ENCODE measurements at regions not wholly inside any gene's neighbourhood (a gene's known extent, or its start where the extent isn't known, plus 50 kb on each side); places are given as distances from the start of the nearest gene placed in this dataset.

DNA sequence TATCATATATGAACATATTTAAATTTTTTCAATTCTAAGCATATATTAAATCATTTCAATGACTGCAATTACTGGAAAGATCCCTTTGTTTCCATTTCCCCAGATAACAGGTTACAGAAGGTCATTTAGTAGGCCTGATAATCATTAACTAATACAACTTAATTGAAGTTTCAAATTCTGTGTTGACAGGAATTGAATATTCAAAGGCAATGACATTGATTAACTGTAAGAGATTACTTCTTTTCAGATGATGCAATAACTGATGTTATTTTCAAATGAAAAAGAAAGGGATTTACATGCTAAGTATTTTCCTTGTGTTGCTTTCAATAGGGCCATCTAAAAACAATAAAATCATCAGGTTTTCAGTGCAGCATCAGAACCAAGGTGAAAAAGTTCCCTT, 81.1 kb upstream of the ENPEP start:
- no peaks in the 10 kb centered on the region for H3K4me1 ChIP-seq (ENCODE audit: control insufficient read depth in 2 of 2, insufficient read depth in 2 of 2, low read length in 2 of 2)
- peaks cover 11 to 29% (median 22%) of the 10 kb centered on the region in 5 donors for H3K27me3 Mint-ChIP-seq

DNA sequence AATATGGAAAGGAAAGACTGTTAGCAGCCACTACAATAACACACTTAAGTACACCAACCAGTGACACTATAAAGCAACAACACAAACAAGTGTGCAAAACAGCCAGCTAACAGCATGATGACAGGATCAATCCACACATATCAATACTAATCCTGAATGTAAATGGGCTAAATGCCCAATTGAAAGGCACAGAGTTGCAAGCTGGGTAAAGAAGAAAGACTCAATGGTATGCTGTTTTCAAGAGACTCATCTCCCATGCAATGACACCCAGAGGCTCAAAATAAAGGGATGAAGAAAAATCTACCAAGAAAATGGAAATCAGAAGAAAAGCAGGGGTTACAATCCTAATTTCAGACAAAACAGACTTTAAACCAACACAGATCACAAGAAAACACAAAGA, 94.2 kb upstream of the ENPEP start:
- Mint-ChIP-seq H3K36me3 (peaks cover 0 to 13% (median 7%) of the 10 kb centered on the region in 5 donors), H3K27me3 (peaks cover 0 to 10% (median 2%) of the 10 kb centered on the region in 5 donors), H3K4me1 (no peaks in the 10 kb centered on the region), H3K27ac (no peak overlapping the region), H3K9me3 (peaks cover 6 to 35% (median 26%) of the 10 kb centered on the region in 11 donors), H3K4me3 (no peak overlapping the region)
- no peak for ATAC-seq
- DNase-seq: no peak
- ChIA-PET POLR2A (no interaction called here), CTCF (no interaction called here)
- no peak overlapping the region for H3K27ac ChIP-seq (ENCODE audit: low read depth, low read length)
- H3K27me3 ChIP-seq (ENCODE audit: control insufficient read depth in 2 of 2, insufficient read depth in 2 of 2, low read length in 2 of 2): no peaks in the 10 kb centered on the region
- peaks cover 0 to 7% (median 0%) of the 10 kb centered on the region in 3 experiments for H3K9me3 ChIP-seq (ENCODE audit: control insufficient read depth in 2 of 3, low read length in 3 of 3)
- H3K36me3 ChIP-seq (ENCODE audit: control insufficient read depth in 2 of 3, insufficient read depth in 3 of 3, low read length in 3 of 3): no peaks in the 10 kb centered on the region
- no peaks in the 10 kb centered on the region for H3K4me1 ChIP-seq (ENCODE audit: control insufficient read depth in 2 of 2, insufficient read depth in 2 of 2, low read length in 2 of 2)
- no peak overlapping the region for H3K4me3 ChIP-seq (ENCODE audit: low read length)
- intact Hi-C loops (cut with micrococcal nuclease): no loop called here

More for the DNA sequence above, 81.1 kb upstream of the ENPEP start:
- ChIA-PET POLR2A (no interaction called here), CTCF (no interaction called here)
- ATAC-seq (no peak), DNase-seq (no peak)
- H3K27ac Mint-ChIP-seq: no peak overlapping the region
- no peaks in the 10 kb centered on the region for H3K36me3 Mint-ChIP-seq
- no peaks in the 10 kb centered on the region for H3K36me3 ChIP-seq (ENCODE audit: control insufficient read depth in 2 of 3, insufficient read depth in 3 of 3, low read length in 3 of 3)
- H3K9me3 ChIP-seq (ENCODE audit: control insufficient read depth in 2 of 3, low read length in 3 of 3): no peaks in the 10 kb centered on the region
- H3K4me1 Mint-ChIP-seq: no peaks in the 10 kb centered on the region
- H3K27ac ChIP-seq (ENCODE audit: low read depth, low read length): no peak overlapping the region
- H3K4me3 ChIP-seq (ENCODE audit: low read length): no peak overlapping the region
- H3K27me3 ChIP-seq (ENCODE audit: control insufficient read depth in 2 of 2, insufficient read depth in 2 of 2, low read length in 2 of 2): no peaks in the 10 kb centered on the region
- no peaks in the 10 kb centered on the region for H3K9me3 Mint-ChIP-seq
- intact Hi-C loops (cut with micrococcal nuclease): no loop called here
- no peak overlapping the region for H3K4me3 Mint-ChIP-seq

DNA sequence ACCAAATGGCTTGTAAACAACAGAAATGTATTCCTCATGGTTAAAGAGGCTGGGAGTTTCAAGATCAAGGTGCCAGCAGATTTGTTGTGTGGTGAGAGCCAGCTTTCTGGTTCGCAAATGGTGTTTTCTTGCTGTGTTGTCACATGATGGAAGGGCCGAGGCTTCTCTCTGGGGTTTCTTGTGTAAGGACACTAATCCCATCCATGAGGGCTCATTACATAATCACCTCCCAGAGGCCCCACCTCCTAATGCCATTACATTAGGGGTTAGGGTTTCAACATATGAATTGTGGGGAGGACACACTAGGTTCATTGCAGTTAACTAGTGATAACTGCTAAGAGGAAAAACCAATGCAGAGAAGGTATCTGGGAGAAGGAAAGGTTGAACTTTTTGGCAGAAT, 103.5 kb upstream of the ENPEP start:
- no peaks in the 10 kb centered on the region for H3K4me1 Mint-ChIP-seq
- H3K9me3 Mint-ChIP-seq: peaks cover 0 to 5% (median 0%) of the 10 kb centered on the region in 11 donors
- no peak overlapping the region for H3K27ac ChIP-seq (ENCODE audit: low read depth, low read length)
- no peak overlapping the region for H3K27ac Mint-ChIP-seq
- H3K4me3 ChIP-seq (ENCODE audit: low read length): no peak overlapping the region
- H3K36me3 Mint-ChIP-seq: no peaks in the 10 kb centered on the region
- no peak for DNase-seq
- H3K27me3 ChIP-seq (ENCODE audit: control insufficient read depth in 2 of 2, insufficient read depth in 2 of 2, low read length in 2 of 2): no peaks in the 10 kb centered on the region
- H3K9me3 ChIP-seq (ENCODE audit: control insufficient read depth in 2 of 3, low read length in 3 of 3): no peaks in the 10 kb centered on the region
- ChIA-PET CTCF (no interaction called here), POLR2A (no interaction called here)
- H3K4me1 ChIP-seq (ENCODE audit: control insufficient read depth in 2 of 2, insufficient read depth in 2 of 2, low read length in 2 of 2): no peaks in the 10 kb centered on the region
- H3K4me3 Mint-ChIP-seq: no peak overlapping the region
- no peak for ATAC-seq
- no peaks in the 10 kb centered on the region for H3K36me3 ChIP-seq (ENCODE audit: control insufficient read depth in 2 of 3, insufficient read depth in 3 of 3, low read length in 3 of 3)
- peaks cover 0 to 28% (median 20%) of the 10 kb centered on the region in 5 donors for H3K27me3 Mint-ChIP-seq
- intact Hi-C loops (cut with micrococcal nuclease): no loop called here

DNA sequence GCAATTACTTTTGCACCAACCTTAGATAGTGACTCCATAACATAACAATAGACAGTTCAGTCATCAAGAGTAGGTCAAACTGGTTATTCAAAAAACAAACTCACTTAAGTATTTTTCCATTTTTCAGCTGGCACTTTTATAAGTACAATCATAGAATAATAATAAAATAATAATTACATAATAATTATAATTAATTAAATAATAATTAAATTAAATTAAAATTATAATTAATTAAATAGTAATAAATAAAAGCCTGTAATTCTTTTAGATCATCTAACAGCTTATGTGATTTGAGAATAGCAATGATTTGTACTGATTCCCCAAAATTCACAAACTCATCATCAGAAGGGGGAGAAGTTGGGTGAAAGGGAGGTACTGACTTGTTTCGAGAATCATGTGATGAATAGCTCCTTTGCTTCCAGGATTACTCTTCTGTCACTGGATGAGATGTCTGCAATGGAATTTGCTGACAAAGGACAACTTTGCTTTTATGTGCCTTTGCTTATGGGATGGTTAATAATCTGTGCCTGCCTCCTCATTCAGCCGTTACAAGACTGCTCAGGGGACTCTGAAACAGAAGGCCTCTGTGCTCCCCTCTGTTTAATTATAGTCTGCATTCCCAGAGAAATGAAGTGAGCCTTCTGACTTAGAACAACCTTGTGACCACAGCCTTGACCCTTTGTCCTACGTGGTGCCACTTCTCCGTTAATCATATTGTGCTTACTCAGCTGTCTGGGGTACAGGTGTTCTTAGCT, 104.8 kb upstream of the ENPEP start:
- Mint-ChIP-seq H3K4me1 (no peaks in the 10 kb centered on the region), H3K4me3 (no peak overlapping the region), H3K36me3 (no peaks in the 10 kb centered on the region), H3K9me3 (peaks cover 0 to 7% (median 0%) of the 10 kb centered on the region in 11 donors), H3K27me3 (peaks cover 5 to 39% (median 32%) of the 10 kb centered on the region in 5 donors), H3K27ac (no peak overlapping the region)
- ChIA-PET CTCF (no interaction called here), POLR2A (no interaction called here)
- Histone ChIP-seq H3K4me3 (ENCODE audit: low read length) (no peak overlapping the region), H3K27me3 (ENCODE audit: control insufficient read depth in 2 of 2, insufficient read depth in 2 of 2, low read length in 2 of 2) (no peaks in the 10 kb centered on the region), H3K27ac (ENCODE audit: low read depth, low read length) (no peak overlapping the region), H3K4me1 (ENCODE audit: control insufficient read depth in 2 of 2, insufficient read depth in 2 of 2, low read length in 2 of 2) (no peaks in the 10 kb centered on the region), H3K9me3 (ENCODE audit: control insufficient read depth in 2 of 3, low read length in 3 of 3) (no peaks in the 10 kb centered on the region), H3K36me3 (ENCODE audit: control insufficient read depth in 2 of 3, insufficient read depth in 3 of 3, low read length in 3 of 3) (no peaks in the 10 kb centered on the region)
- intact Hi-C loops (cut with micrococcal nuclease): no loop called here
- DNase-seq (no peak), ATAC-seq (no peak)

DNA sequence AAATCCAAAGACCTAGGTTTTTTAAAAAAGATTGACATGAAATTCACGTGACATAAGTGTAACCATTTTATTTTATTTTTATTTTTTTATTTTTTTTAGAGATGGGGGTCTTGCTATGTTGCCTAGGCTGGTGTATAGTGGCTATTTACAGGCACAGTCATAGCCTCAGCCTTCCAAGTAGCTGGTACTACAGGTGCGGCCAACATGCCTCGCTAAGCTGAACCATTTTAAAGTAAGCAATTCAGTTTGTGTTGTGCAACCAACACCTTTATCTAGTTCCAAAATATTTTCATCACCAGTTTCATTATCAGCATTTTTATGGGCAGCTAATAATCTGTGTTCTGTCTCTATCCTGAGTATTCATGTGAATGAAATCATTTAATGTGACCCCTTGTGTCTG, 107.5 kb upstream of the ENPEP start:
- H3K9me3 ChIP-seq (ENCODE audit: control insufficient read depth in 2 of 3, low read length in 3 of 3): no peaks in the 10 kb centered on the region
- H3K4me3 ChIP-seq (ENCODE audit: low read length): no peak overlapping the region
- no peak for DNase-seq
- no peak overlapping the region for H3K4me3 Mint-ChIP-seq
- H3K27me3 ChIP-seq (ENCODE audit: control insufficient read depth in 2 of 2, insufficient read depth in 2 of 2, low read length in 2 of 2): no peaks in the 10 kb centered on the region
- H3K27ac ChIP-seq (ENCODE audit: low read depth, low read length): no peak overlapping the region
- ChIA-PET CTCF (interaction anchor here (0.6 kb wide), 1 partner anchor 23 kb away, joined by 3 read pairs; no protein-coding TSS in a partner anchor), POLR2A (no interaction called here)
- no peaks in the 10 kb centered on the region for H3K4me1 Mint-ChIP-seq
- H3K4me1 ChIP-seq (ENCODE audit: control insufficient read depth in 2 of 2, insufficient read depth in 2 of 2, low read length in 2 of 2): no peaks in the 10 kb centered on the region
- ATAC-seq: no peak
- H3K36me3 ChIP-seq (ENCODE audit: control insufficient read depth in 2 of 3, insufficient read depth in 3 of 3, low read length in 3 of 3): no peaks in the 10 kb centered on the region
- no peaks in the 10 kb centered on the region for H3K36me3 Mint-ChIP-seq
- intact Hi-C loops (cut with micrococcal nuclease): no loop called here
- H3K27me3 Mint-ChIP-seq: peaks cover 10 to 33% (median 31%) of the 10 kb centered on the region in 5 donors
- no peak overlapping the region for H3K27ac Mint-ChIP-seq
- H3K9me3 Mint-ChIP-seq: peaks cover 0 to 7% (median 0%) of the 10 kb centered on the region in 11 donors

DNA sequence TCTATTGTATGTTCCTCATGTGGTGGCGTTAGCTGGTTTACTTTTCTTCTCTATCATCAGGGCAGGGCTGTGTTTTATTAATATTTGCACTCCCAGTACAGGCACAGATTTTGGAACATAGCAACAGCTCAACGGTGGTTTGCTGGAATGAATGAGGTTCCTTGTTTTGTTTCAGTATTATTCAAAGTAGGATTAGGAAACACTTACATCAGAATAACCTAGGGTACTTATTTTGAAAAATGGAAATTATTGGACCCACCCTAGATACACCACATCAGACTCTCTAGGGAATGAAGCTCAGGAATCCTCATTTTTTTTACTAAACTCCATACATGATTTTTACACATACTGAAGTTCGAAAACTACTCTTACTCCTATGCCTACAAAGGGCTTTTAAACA, 108.8 kb upstream of the ENPEP start:
- no peaks in the 10 kb centered on the region for H3K27me3 ChIP-seq (ENCODE audit: control insufficient read depth in 2 of 2, insufficient read depth in 2 of 2, low read length in 2 of 2)
- ATAC-seq (no peak), DNase-seq (no peak)
- Mint-ChIP-seq H3K36me3 (no peaks in the 10 kb centered on the region), H3K4me3 (no peak overlapping the region), H3K9me3 (peaks cover 0 to 7% (median 0%) of the 10 kb centered on the region in 11 donors), H3K27ac (no peak overlapping the region), H3K27me3 (peaks cover 10 to 25% (median 25%) of the 10 kb centered on the region in 5 donors), H3K4me1 (peaks cover 0 to 1% (median 0%) of the 10 kb centered on the region in 7 donors)
- intact Hi-C loops (cut with micrococcal nuclease): no loop called here
- H3K36me3 ChIP-seq (ENCODE audit: control insufficient read depth in 2 of 3, insufficient read depth in 3 of 3, low read length in 3 of 3): no peaks in the 10 kb centered on the region
- H3K4me1 ChIP-seq (ENCODE audit: control insufficient read depth in 2 of 2, insufficient read depth in 2 of 2, low read length in 2 of 2): no peaks in the 10 kb centered on the region
- H3K4me3 ChIP-seq (ENCODE audit: low read length): no peak overlapping the region
- ChIA-PET POLR2A (no interaction called here), CTCF (no interaction called here)
- H3K27ac ChIP-seq (ENCODE audit: low read depth, low read length): no peak overlapping the region
- no peaks in the 10 kb centered on the region for H3K9me3 ChIP-seq (ENCODE audit: control insufficient read depth in 2 of 3, low read length in 3 of 3)

DNA sequence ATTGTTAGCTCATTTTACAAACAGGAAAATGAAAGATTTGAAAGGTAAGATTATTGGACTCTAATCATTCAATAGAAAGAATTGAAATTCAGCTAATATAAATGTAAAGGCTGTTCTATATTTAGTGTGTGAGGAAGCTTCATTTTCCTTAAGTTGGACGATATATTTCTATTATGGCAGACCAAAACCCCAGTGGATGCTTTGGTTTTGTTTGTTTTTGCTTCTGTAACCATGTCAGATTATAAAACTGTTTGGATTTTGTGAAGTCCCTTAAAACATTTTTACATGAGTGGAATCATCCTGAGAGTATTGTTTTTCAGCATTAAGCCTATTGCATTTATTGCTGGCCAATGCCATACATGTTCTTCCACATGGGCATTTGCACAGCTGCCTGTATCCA, 110.2 kb upstream of the ENPEP start:
- Mint-ChIP-seq H3K9me3 (peaks cover 0 to 7% (median 0%) of the 10 kb centered on the region in 11 donors), H3K4me3 (no peak overlapping the region), H3K27me3 (peaks cover 14 to 29% (median 25%) of the 10 kb centered on the region in 5 donors), H3K4me1 (peaks cover 0 to 5% (median 0%) of the 10 kb centered on the region in 7 donors), H3K27ac (no peak overlapping the region), H3K36me3 (no peaks in the 10 kb centered on the region)
- no peak overlapping the region for H3K4me3 ChIP-seq (ENCODE audit: low read length)
- no peaks in the 10 kb centered on the region for H3K9me3 ChIP-seq (ENCODE audit: control insufficient read depth in 2 of 3, low read length in 3 of 3)
- DNase-seq (no peak), ATAC-seq (no peak)
- ChIA-PET CTCF (no interaction called here), POLR2A (no interaction called here)
- no peak overlapping the region for H3K27ac ChIP-seq (ENCODE audit: low read depth, low read length)
- H3K4me1 ChIP-seq (ENCODE audit: control insufficient read depth in 2 of 2, insufficient read depth in 2 of 2, low read length in 2 of 2): no peaks in the 10 kb centered on the region
- H3K36me3 ChIP-seq (ENCODE audit: control insufficient read depth in 2 of 3, insufficient read depth in 3 of 3, low read length in 3 of 3): no peaks in the 10 kb centered on the region
- no peaks in the 10 kb centered on the region for H3K27me3 ChIP-seq (ENCODE audit: control insufficient read depth in 2 of 2, insufficient read depth in 2 of 2, low read length in 2 of 2)
- intact Hi-C loops (cut with micrococcal nuclease): loop anchor here in 1 of 2 donors (2.0 kb wide), 1 partner anchor 39 kb away; no protein-coding TSS in a partner anchor

All from naive thymus-derived CD4-positive, alpha-beta T cell (primary cell).